ENCODE measurements at regions not wholly inside any gene's neighbourhood (a gene's known extent, or its start where the extent isn't known, plus 50 kb on each side); places are given as distances from the start of the nearest gene placed in this dataset.
A peak's percentile ranks its signal among the peaks of the same experiment; 100 is the strongest.

DNA sequence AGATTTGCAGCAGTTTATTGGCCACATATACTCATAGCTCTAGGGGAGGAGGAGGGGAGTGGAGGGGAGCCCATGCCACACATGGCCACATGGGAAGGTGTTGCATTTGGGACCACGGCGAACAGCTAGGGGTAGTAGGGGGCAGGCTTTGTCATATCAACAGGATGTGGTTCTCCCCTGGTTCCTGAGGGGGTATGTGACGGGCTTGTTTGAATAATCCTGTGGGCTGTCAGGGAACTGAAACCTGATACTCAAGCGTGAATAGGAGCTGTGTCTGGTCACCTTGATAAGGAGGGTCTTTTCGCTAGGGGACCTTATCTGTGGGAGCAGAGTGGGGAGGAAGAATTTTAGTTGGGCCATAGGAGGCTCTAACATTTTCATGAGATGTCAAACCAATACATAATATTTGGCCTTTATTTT lies 264.7 kb downstream of the CTH start:
- ChIA-PET POLR2A (no interaction called here), CTCF (interaction anchor here (0.7 to 2.0 kb wide), 6 partner anchors 11 to 374 kb away, joined by 3 to 30 read pairs (median 3); no protein-coding TSS in a partner anchor)
- Mint-ChIP-seq H3K9me3 (no peaks in the 10 kb centered on the region), H3K27me3 (ENCODE audit: low read depth) (no peaks in the 10 kb centered on the region), H3K27ac (peak overlapping the region; percentile 44; the same call in 1 of the 2 replicates), H3K36me3 (no peaks in the 10 kb centered on the region), H3K4me3 (peak overlapping the region; percentile 53), H3K4me1 (peaks cover 28% of the 10 kb centered on the region)
- ATAC-seq (peak; percentile 91), DNase-seq (ENCODE audit: low spot score) (peak; percentile 30)
- TF ChIP-seq NFE2L1 (CRISPR knock-in tag; IDR thresholded peaks at IDR 0.05) (no peak), GTF2I (CRISPR knock-in tag; conservative IDR thresholded peaks at IDR 0.05) (no peak), ZNF532 (CRISPR knock-in tag; IDR thresholded peaks at IDR 0.05; ENCODE audit: borderline replicate concordance) (no peak), FOXP4 (CRISPR knock-in tag; IDR thresholded peaks at IDR 0.05) (no peak), JAZF1 (CRISPR knock-in tag; IDR thresholded peaks at IDR 0.05) (no peak), ATF6 (CRISPR knock-in tag; IDR thresholded peaks at IDR 0.05) (no peak), HMGXB4 (CRISPR knock-in tag; IDR thresholded peaks at IDR 0.05) (no peak), TCF7 (CRISPR knock-in tag; IDR thresholded peaks at IDR 0.05; ENCODE audit: low read depth) (no peak), NFYB (CRISPR knock-in tag; conservative IDR thresholded peaks at IDR 0.05; ENCODE audit: low read depth) (no peak), ZBTB21 (CRISPR knock-in tag; IDR thresholded peaks at IDR 0.05; ENCODE audit: borderline replicate concordance) (no peak)

DNA sequence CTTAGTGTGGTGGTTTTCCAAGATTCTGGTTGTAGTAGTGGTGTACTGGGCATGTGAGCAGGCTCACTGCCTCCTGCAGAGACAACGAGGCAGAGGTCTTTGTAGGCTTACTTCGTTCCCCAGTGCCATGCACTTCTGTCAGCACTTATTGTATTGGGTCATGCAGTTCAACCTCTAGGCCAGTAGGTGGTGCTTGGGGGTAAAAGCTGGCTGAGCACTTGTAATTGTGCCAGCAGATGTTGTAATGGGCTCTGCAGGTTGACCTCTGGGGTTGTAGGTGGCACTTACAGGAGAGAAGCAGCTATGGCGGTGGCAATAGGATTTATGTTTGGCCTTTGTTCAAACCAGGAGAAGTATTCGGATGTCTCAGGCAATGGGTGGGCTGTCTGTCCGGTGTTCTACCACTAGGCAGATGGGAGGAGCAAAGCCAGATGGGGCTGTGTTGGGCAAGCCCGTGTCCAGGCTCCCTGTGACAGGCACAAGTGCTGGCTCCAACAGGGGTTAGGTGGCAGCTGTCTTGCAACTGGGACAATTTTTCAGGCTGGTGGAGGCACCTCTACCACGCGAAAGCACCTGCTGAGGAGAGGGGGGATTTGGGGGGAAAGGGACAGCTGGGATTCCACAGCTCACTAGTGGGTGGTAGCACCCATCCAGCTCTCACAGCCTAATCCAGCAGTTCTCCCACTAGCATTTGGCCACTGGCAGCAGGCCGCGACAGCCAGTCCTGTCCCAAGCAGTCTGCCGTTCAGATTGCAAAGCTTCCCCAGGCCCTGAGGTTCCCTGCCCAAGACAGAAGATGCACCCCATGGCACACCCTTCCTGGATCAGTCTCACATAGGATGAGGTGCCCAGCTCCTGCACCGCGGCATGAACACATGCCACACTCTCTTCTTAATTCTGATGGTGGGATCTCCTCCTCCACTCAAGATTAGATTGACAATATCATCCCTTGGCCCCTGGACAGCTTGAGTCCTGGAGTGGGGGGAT lies 274.5 kb downstream of the CTH start:
- TF ChIP-seq, protein P1, sequence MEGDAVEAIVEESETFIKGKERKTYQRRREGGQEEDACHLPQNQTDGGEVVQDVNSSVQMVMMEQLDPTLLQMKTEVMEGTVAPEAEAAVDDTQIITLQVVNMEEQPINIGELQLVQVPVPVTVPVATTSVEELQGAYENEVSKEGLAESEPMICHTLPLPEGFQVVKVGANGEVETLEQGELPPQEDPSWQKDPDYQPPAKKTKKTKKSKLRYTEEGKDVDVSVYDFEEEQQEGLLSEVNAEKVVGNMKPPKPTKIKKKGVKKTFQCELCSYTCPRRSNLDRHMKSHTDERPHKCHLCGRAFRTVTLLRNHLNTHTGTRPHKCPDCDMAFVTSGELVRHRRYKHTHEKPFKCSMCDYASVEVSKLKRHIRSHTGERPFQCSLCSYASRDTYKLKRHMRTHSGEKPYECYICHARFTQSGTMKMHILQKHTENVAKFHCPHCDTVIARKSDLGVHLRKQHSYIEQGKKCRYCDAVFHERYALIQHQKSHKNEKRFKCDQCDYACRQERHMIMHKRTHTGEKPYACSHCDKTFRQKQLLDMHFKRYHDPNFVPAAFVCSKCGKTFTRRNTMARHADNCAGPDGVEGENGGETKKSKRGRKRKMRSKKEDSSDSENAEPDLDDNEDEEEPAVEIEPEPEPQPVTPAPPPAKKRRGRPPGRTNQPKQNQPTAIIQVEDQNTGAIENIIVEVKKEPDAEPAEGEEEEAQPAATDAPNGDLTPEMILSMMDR (IDR thresholded peaks at IDR 0.05): peak; percentile 85
- TF ChIP-seq EMX1 (CRISPR knock-in tag; IDR thresholded peaks at IDR 0.05) (peak; percentile 65; the same call in 1 of the 2 replicates), PRRX2 (CRISPR knock-in tag; IDR thresholded peaks at IDR 0.05) (0 out of 2 replicates have a peak, but pooled peaks have one; percentile 57), NFYB (CRISPR knock-in tag; conservative IDR thresholded peaks at IDR 0.05; ENCODE audit: low read depth) (no peak), GABPB1 (CRISPR knock-in tag; IDR thresholded peaks at IDR 0.05) (peak; percentile 69), ZSCAN18 (CRISPR knock-in tag; IDR thresholded peaks at IDR 0.05) (peak; percentile 56; the same call in 1 of the 2 replicates)
- TF ChIP-seq, protein P2, sequence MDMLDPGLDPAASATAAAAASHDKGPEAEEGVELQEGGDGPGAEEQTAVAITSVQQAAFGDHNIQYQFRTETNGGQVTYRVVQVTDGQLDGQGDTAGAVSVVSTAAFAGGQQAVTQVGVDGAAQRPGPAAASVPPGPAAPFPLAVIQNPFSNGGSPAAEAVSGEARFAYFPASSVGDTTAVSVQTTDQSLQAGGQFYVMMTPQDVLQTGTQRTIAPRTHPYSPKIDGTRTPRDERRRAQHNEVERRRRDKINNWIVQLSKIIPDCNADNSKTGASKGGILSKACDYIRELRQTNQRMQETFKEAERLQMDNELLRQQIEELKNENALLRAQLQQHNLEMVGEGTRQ (CRISPR knock-in tag; IDR thresholded peaks at IDR 0.05): no peak
- CTCF ChIA-PET: interaction anchor here (0.6 to 4.0 kb wide), 21 partner anchors 9 to 395 kb away, joined by 3 to 30 read pairs (median 4); partner anchors contain the start of genes PTGER3 and ZRANB2
- ATAC-seq (peak; percentile 99), DNase-seq (ENCODE audit: low spot score) (peak; percentile 67)
- H3K4me3 Mint-ChIP-seq: peak overlapping the region; percentile 40; the same call in 1 of the 2 replicates
- H3K27me3 Mint-ChIP-seq (ENCODE audit: low read depth): peaks cover 2% of the 10 kb centered on the region; the same call in 1 of the 2 replicates
- H3K9me3 Mint-ChIP-seq: peaks cover 10% of the 10 kb centered on the region
- H3K27ac Mint-ChIP-seq: no peak overlapping the region
- POLR2A ChIA-PET: interaction anchor here (0.6 kb wide), 1 partner anchor 170 kb away, joined by 3 read pairs; no protein-coding TSS in a partner anchor
- H3K4me1 Mint-ChIP-seq: peaks cover 10% of the 10 kb centered on the region
- H3K36me3 Mint-ChIP-seq: no peaks in the 10 kb centered on the region

All from WTC11 (cell line).